H1 (cell line): ENCODE measurements at regions not wholly inside any gene's neighbourhood (a gene's known extent, or its start where the extent isn't known, plus 50 kb on each side); places are given as distances from the start of the nearest gene placed in this dataset.
"Not testable (repeated sequence)": the region's sequence is repeated elsewhere in the genome, so short reads cannot be mapped to it uniquely, and the experiment has no call there.

Source experiments
- CTCF ChIA-PET: fragments of 300-600 bp; sonication (Branson Sonifier 250); formaldehyde crosslinking; loops from one replicate; lab custom pipeline; 2021; ENCODE audit not compliant: partially characterized antibody; lab: Charles Lee
- POLR2A ChIA-PET: fragments of 300-600 bp; sonication (Branson Sonifier 250); formaldehyde crosslinking; loops from one replicate; lab custom pipeline; 2021; ENCODE audit warnings: inconsistent platforms; ENCODE audit not compliant: partially characterized antibody; lab: Charles Lee
- DNase-seq, 2 experiments: peaks; one replicate each; pipeline versions ENCODE4 v3.0.0 to v3.0.0-alpha.2; 2010 to 2022; ENCODE audit warnings: low spot score in 2 of 2, low read depth in 1 of 2, mixed read lengths in 1 of 2
- FAIRE-seq: peaks from 2 replicates; lab custom pipeline; 2011; peaks lifted over from hg19 to GRCh38; lab: Jason Lieb, UNC
- H2AFZ ChIP-seq: 2 replicates; pipeline ENCODE4 v1.8.1; 2012; ENCODE audit warnings: low read length, inconsistent platforms
- H2AK5ac ChIP-seq: 2 replicates; pipeline ENCODE4 v1.6.1; 2013; ENCODE audit warnings: low read depth, low read length
- H2BK120ac ChIP-seq: replicated peaks from 2 replicates; pipeline ENCODE3; 2013; ENCODE audit warnings: low read depth, low read length, inconsistent platforms
- H2BK12ac ChIP-seq: 2 replicates; pipeline ENCODE4 v1.6.1; 2013; ENCODE audit warnings: low read depth, low read length
- H2BK15ac ChIP-seq: 2 replicates; pipeline ENCODE4 v1.6.1; 2013; ENCODE audit warnings: low read length
- H2BK20ac ChIP-seq: 2 replicates; pipeline ENCODE4 v1.6.1; 2013; ENCODE audit warnings: low read length
- H2BK5ac ChIP-seq: 2 replicates; pipeline ENCODE4 v1.6.1; 2013; ENCODE audit warnings: low read depth, low read length
- H3K14ac ChIP-seq: 2 replicates; pipeline ENCODE4 v1.6.1; 2013; ENCODE audit warnings: inconsistent platforms; ENCODE audit not compliant: insufficient read length
- H3K18ac ChIP-seq: 2 replicates; pipeline ENCODE4 v1.6.1; 2013; ENCODE audit warnings: low read length; ENCODE audit errors: extremely low read depth
- H3K23ac ChIP-seq: 2 replicates; pipeline ENCODE4 v1.6.1; 2013; ENCODE audit warnings: inconsistent platforms; ENCODE audit not compliant: insufficient read length
- H3K23me2 ChIP-seq: 2 replicates; pipeline ENCODE4 v1.6.1; 2013; ENCODE audit warnings: low read depth, low read length
- H3K27ac ChIP-seq: 2 replicates; pipeline ENCODE4 v1.6.1; 2011; ENCODE audit warnings: low read depth, low read length, inconsistent platforms
- H3K27me3 ChIP-seq, 4 experiments: replicated peaks in 1 of 4; 1 replicate in 1 of 4; 2 replicates in 3 of 4; pipeline versions ENCODE4 v1.6.1 to v1.8.1; 2011 to 2013; ENCODE audit warnings: low read length in 3 of 4, mild to moderate bottlenecking in 3 of 4, inconsistent platforms in 2 of 4, mixed read lengths in 2 of 4, moderate library complexity in 1 of 4; ENCODE audit not compliant: control insufficient read depth in 3 of 4, insufficient read depth in 3 of 4; ENCODE audit errors: extremely low read depth in 1 of 4
- H3K36me3 ChIP-seq, 4 experiments: 2 replicates each; pipeline versions ENCODE4 v1.6.1 to v1.8.1; 2011 to 2013; ENCODE audit warnings: mild to moderate bottlenecking in 4 of 4, low read length in 3 of 4, moderate library complexity in 2 of 4, control low read depth in 1 of 4, inconsistent platforms in 1 of 4; ENCODE audit not compliant: insufficient read depth in 4 of 4, control insufficient read depth in 2 of 4
- H3K4ac ChIP-seq: replicated peaks from 2 replicates; pipeline ENCODE3; 2013; ENCODE audit warnings: low read length, low read depth, mixed read lengths, inconsistent platforms; ENCODE audit not compliant: insufficient read length
- H3K4me1 ChIP-seq, 4 experiments: replicated peaks in 1 of 4; 1 replicate in 1 of 4; 2 replicates in 3 of 4; pipeline versions ENCODE4 v1.6.1 to v1.8.1; 2011 to 2013; ENCODE audit warnings: low read length in 3 of 4, inconsistent platforms in 2 of 4, mixed read lengths in 1 of 4; ENCODE audit not compliant: insufficient read depth in 4 of 4, control insufficient read depth in 3 of 4
- H3K4me2 ChIP-seq, 2 experiments: 2 replicates each; pipeline versions ENCODE4 v1.6.1 to v1.8.1; 2011 to 2013; ENCODE audit warnings: low read depth in 2 of 2, low read length in 2 of 2, control low read depth in 1 of 2, inconsistent platforms in 1 of 2, mild to moderate bottlenecking in 1 of 2; ENCODE audit not compliant: insufficient read depth in 1 of 2
- H3K4me3 ChIP-seq, 4 experiments: fragments of 200-600, 300-600 bp in 1 of 4; sonication (generic), shearing (Covaris generic), sonication (Bioruptor Twin) in 1 of 4; 2 replicates each; pipeline versions ENCODE4 v1.5.1 to v1.8.1; 2011 to 2016; ENCODE audit warnings: low read length in 4 of 4, low read depth in 3 of 4, control low read depth in 2 of 4, inconsistent platforms in 2 of 4, mild to moderate bottlenecking in 2 of 4, mixed read lengths in 1 of 4, moderate library complexity in 1 of 4; ENCODE audit not compliant: insufficient read depth in 2 of 4; ENCODE audit errors: extremely low read depth in 1 of 4
- H3K56ac ChIP-seq: replicated peaks from 2 replicates; pipeline ENCODE3; 2013; ENCODE audit warnings: low read depth, mild to moderate bottlenecking, mixed read lengths, low read length, inconsistent platforms; ENCODE audit not compliant: insufficient read length
- H3K79me1 ChIP-seq: 2 replicates; pipeline ENCODE4 v1.6.1; 2013; ENCODE audit warnings: low read depth, low read length, control low read depth
- H3K79me2 ChIP-seq, 2 experiments: 2 replicates each; pipeline versions ENCODE4 v1.6.1 to v1.8.1; 2012 to 2013; ENCODE audit warnings: low read length in 2 of 2, mild to moderate bottlenecking in 2 of 2, inconsistent platforms in 1 of 2; ENCODE audit not compliant: insufficient read depth in 2 of 2, control insufficient read depth in 1 of 2
- H3K9ac ChIP-seq, 4 experiments: replicated peaks in 1 of 4; 1 replicate in 1 of 4; 2 replicates in 3 of 4; pipeline versions ENCODE4 v1.6.1 to v1.8.1; 2011 to 2013; ENCODE audit warnings: low read depth in 3 of 4, low read length in 3 of 4, control low read depth in 2 of 4, mild to moderate bottlenecking in 2 of 4, moderate library complexity in 2 of 4, inconsistent platforms in 1 of 4; ENCODE audit errors: extremely low read depth in 1 of 4
- H3K9me3 ChIP-seq, 2 experiments: 2 replicates each; pipeline versions ENCODE4 v1.6.1 to v1.8.1; 2012 to 2013; ENCODE audit warnings: mild to moderate bottlenecking in 2 of 2, moderate library complexity in 2 of 2, control low read depth in 1 of 2, inconsistent platforms in 1 of 2, low read depth in 1 of 2, low read length in 1 of 2, mixed read lengths in 1 of 2; ENCODE audit not compliant: insufficient read depth in 2 of 2
- H4K20me1 ChIP-seq, 2 experiments: replicated peaks in 1 of 2; 2 replicates each; pipeline versions ENCODE3 to v1.8.1; 2011 to 2013; ENCODE audit warnings: inconsistent platforms in 2 of 2, low read length in 2 of 2, mild to moderate bottlenecking in 1 of 2; ENCODE audit not compliant: insufficient read depth in 2 of 2, control insufficient read depth in 1 of 2
- H4K5ac ChIP-seq: 2 replicates; pipeline ENCODE4 v1.6.1; 2013; ENCODE audit warnings: low read length, low read depth, mixed read lengths, inconsistent platforms; ENCODE audit not compliant: insufficient read length
- H4K8ac ChIP-seq: 2 replicates; pipeline ENCODE4 v1.8.0; 2013; ENCODE audit warnings: mild to moderate bottlenecking, moderate library complexity, low read length, inconsistent platforms; ENCODE audit not compliant: insufficient read depth; ENCODE audit errors: extremely low read depth
- H4K91ac ChIP-seq: replicated peaks from 2 replicates; pipeline ENCODE3; 2013; ENCODE audit warnings: low read length, mixed read lengths, inconsistent platforms; ENCODE audit not compliant: insufficient read length
- WGBS, 2 experiments: shearing (Covaris generic) in 1 of 2; methylation state at CpG; one replicate each; pipeline versions ENCODE4 v1.1.6 to v1.1.7; 2013 to 2015; ENCODE audit warnings: low lambda C conversion rate in 2 of 2, mixed read lengths in 2 of 2, inconsistent platforms in 1 of 2, low coverage in 1 of 2, missing lambda C conversion rate in 1 of 2; ENCODE audit not compliant: insufficient replicate concordance in 2 of 2, insufficient coverage in 1 of 2, insufficient read length in 1 of 2; ENCODE audit errors: extremely low coverage in 1 of 2, missing lambda C conversion rate in 1 of 2; 5-methylcytosine and 5-hydroxymethylcytosine counted together

- H4K91ac ChIP-seq, H3K9me3 ChIP-seq, H3K14ac ChIP-seq, H4K8ac ChIP-seq, H3K27me3 ChIP-seq, H4K5ac ChIP-seq, H4K20me1 ChIP-seq, H2AFZ ChIP-seq, H3K4me3 ChIP-seq, FAIRE-seq, H2BK120ac ChIP-seq, H3K36me3 ChIP-seq, H3K79me1 ChIP-seq, H3K9ac ChIP-seq, DNase-seq, H3K56ac ChIP-seq, H3K18ac ChIP-seq, H3K4me2 ChIP-seq, H2BK12ac ChIP-seq, H3K79me2 ChIP-seq, H2BK15ac ChIP-seq, H3K23ac ChIP-seq, H2AK5ac ChIP-seq, H3K27ac ChIP-seq, H3K4me1 ChIP-seq, H3K23me2 ChIP-seq, H2BK20ac ChIP-seq, POLR2A ChIA-PET, H3K4ac ChIP-seq, H2BK5ac ChIP-seq: not testable (repeated sequence)
- CTCF ChIA-PET = interaction anchor here (0.5 to 4.6 kb wide), 7 partner anchors 10 to 1560 kb away, joined by 3 to 18 read pairs (median 3); no protein-coding TSS in a partner anchor
- WGBS, 2 experiments = 91% methylated on average over 1 of the region's 1 CpG; no CpG with 5 or more reads in 1 of the 2 experiments
These were observed 77.6 kb downstream of the SERINC2 start for GRCh38 chr1:31490596-31490995.

DNA sequence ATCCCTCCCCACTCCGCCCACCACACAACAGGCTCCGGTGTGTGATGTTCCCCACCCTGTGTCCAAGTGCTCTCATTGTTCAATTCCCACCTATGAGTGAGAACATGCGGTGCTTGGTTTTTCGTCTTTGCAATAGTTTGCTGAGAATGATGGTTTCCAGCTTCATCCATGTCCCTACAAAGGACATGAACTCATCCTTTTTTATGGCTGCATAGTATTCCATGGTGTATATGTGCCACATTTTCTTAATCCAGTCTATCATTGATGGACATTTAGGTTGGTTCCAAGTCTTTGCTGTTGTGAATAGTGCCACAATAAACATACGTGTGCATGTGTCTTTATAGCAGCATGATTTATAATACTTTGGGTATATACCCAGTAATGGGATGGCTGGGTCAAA, 81.0 kb upstream of the TINAGL1 start:
- H3K56ac ChIP-seq, H3K4me1 ChIP-seq, H3K79me1 ChIP-seq, H2BK20ac ChIP-seq, H4K5ac ChIP-seq, H3K9ac ChIP-seq, H2BK15ac ChIP-seq, H2BK5ac ChIP-seq, H3K23ac ChIP-seq, H3K36me3 ChIP-seq, H3K4ac ChIP-seq, H3K14ac ChIP-seq, H3K4me2 ChIP-seq, H3K23me2 ChIP-seq, H4K91ac ChIP-seq, FAIRE-seq, H3K27me3 ChIP-seq, H4K20me1 ChIP-seq, H4K8ac ChIP-seq, DNase-seq, CTCF ChIA-PET, H3K79me2 ChIP-seq, H3K18ac ChIP-seq, H2AK5ac ChIP-seq, H3K9me3 ChIP-seq, H2AFZ ChIP-seq, H3K27ac ChIP-seq, H3K4me3 ChIP-seq, POLR2A ChIA-PET, H2BK120ac ChIP-seq, H2BK12ac ChIP-seq: not testable (repeated sequence)
- WGBS, 2 experiments = 89% methylated on average over 5 of the region's 5 CpGs; no CpG with 5 or more reads in 1 of the 2 experiments
